TTC549 (cell line): ENCODE measurements at regions not wholly inside any gene's neighbourhood (a gene's known extent, or its start where the extent isn't known, plus 50 kb on each side); places are given as distances from the start of the nearest gene placed in this dataset.
"Not testable (repeated sequence)": the region's sequence is repeated elsewhere in the genome, so short reads cannot be mapped to it uniquely, and the experiment has no call there.

Experiments
- FAIRE-seq: peaks from 2 replicates; lab custom pipeline; 2012; peaks lifted over from hg19 to GRCh38; lab: Jason Lieb, UNC

DNA sequence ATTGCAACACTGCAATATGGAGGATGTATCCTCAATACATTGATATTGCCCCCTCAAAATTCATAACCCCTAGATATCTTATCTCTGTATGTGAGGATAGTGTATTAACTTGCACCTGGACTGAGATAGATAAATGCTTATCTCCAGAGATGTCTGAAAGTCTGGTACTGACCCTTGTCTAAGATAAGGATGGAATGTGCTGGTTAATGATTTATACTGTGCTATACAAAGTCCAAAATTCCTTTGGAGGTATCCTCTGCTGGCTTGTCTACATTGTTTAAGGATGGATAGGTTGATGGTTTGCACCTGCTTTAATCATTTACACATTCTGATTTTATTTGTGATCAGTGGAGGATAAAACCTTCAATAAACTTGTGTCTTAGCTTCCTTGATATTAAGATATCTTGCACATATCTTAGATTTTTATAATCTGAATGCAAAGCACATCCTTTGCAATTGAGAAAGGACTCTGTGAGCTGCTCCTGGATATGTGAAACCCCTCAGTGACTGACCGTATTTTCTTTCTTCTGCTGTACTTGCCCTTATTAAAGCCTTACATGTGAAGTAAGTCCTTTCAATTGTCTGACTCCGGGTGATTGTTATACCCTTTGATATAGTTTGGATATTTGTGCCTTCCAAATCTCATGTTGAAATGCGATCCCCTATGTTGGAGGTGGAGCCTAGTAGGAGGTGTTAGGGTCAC is 430.3 kb upstream of the MAOA start:
- FAIRE-seq, result no peak

DNA sequence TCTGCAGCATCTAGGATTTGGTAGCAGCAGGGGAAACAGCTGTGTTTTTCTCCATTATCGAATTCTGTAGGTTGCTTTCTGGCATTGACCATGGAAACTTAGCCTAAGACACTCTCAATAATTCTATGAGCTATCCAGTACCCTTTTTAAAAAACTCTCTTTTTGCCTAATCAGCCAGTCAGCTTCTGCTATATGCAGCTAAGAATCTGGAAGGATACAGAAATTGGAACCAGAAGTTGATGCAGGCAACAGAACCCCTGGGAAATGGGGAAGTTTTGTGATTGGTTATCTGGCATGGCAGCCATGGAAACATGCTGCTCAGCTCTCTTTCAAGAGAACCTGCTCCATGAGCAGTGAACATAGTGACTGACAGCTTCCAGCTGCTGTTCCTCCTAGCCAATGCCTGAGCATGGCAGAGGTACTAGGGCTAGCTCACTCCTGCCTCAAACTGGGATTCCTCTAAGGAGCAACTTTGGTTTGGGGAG is 417.6 kb upstream of the MAOA start:
- FAIRE-seq, result no peak

DNA sequence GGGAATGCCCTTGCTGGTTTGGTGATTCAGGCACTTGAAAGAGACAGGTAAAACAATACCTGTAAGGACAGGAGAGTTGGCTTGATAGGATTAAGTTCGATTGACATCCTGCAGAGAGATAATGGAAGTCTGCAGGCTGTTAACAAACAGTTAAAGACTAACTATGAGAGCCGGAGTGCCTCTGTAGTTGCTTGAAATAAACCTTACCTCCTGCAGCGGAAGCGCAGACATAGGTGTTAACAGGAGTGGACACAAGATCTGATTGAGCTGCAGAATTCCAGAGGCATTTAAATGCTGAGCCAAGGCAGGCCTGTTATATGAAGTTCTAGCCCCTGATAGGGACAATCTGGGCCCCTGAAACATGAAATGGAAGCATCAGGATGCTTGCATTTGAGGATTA is 416.7 kb upstream of the MAOA start:
- no peak for FAIRE-seq

DNA sequence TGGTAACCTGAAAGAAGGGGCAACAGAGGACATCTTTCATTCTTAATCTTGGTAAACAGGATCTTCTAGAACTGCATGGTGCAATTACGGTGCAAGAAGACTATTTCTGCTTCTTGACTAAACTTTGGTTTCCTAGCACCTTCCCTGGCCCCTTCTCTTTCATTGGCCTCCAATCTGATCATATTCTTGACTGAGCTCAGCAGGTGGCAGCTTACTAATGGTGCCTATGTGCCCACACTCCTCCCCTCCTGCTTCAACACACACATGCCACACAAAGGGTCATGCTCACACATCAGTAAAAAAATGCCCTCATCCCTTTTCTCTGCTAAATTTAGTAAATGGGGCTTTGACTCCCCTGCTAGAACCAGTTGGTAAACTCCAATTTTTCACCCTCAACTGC is 400.5 kb upstream of the MAOA start:
- FAIRE-seq, result no peak

DNA sequence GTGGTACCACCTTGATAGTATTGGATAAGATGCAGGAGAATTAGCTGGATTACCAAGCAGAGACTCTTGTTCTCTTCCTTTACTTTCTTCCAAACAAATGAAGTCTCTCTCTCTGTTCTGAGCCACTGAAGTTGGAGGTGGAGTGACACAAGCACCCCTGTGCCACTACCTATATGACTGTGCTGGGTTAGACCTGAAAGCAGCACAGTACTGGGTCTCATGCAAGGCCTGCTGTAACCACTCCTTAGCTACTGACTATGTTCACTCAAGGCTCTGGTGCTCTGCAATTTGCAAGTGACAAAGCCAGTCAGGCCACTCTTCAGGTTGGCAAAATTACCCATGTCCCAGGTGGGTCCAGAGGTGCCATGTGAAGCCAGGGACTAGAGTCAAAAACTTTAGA is 389.6 kb upstream of the MAOA start:
- no peak for FAIRE-seq

DNA sequence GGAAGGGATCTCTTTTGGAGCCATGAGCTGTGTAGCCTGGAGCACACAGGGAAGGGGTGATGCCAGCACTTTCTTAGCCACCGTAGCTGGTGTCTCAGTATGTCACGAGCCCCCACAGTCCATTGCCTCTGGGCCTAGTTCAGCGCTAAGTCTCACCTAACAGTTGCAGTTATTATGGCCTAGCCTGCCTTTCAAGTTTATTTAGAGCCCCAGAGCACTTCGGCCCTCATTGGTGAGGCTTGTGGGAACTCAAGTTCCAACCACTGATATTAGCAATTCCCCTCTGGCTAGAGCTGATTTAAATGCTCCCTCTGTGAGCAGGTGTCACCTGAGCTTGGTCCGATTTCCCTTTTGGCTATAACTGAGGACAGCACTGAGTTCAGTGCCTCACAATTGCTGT is 388.4 kb upstream of the MAOA start:
- no peak for FAIRE-seq

DNA sequence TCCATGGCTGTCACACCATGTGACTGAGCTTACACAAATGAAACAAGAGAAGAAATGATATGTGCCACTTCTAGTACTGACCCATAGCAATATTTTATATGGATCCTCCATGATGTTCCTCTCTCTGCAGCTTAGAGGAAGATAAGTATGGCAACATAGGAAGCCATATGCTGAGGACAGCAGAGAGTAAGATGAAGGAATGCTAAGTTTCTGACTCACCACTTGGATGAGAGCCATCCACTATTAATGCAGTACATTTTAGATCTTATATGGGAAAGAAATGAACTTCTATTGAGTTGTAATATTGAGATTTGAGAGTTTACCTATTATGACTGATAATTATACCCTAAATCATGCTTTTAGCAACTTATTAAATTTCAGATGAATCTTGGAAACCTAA is 386.9 kb upstream of the MAOA start:
- no peak for FAIRE-seq

DNA sequence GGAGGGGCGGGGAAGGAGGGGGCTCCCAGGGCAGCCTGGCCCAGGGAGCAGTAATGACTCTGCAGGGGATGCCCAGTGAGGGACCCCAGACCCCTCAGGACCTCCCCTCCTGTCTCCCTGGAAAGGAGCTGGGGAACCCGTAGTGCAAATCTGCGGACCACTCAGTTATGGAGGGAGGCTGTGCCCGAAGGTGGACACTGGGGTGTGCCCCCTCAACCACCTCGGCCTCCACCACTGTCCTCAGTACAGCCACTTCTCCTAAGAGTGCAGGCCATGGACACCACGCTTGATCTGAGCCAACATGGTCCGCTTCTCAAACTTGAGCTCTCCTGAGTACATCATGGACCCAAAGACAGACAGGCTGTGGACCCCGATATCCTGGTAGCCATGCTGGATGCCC is 378.2 kb upstream of the MAOA start:
- no peak for FAIRE-seq

DNA sequence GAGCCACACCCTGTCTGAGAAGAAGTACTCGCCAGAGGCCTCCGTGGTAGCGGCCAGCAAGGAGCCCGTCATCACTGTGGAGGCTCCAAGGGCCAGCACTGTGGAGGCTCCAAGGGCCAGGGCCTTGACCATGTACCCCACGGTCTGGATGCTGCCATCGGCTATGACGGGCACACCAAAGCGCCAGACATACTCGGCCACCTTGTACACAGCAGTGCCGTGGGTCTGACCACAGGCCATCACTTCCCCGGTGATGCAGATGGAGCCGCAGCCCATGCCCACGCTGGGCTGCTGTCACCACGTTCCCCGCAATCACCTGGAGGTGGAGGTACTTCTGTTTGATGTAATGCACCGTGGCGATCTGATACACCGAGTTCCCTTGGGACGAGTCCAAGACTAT is 377.7 kb upstream of the MAOA start:
- FAIRE-seq, result no peak

DNA sequence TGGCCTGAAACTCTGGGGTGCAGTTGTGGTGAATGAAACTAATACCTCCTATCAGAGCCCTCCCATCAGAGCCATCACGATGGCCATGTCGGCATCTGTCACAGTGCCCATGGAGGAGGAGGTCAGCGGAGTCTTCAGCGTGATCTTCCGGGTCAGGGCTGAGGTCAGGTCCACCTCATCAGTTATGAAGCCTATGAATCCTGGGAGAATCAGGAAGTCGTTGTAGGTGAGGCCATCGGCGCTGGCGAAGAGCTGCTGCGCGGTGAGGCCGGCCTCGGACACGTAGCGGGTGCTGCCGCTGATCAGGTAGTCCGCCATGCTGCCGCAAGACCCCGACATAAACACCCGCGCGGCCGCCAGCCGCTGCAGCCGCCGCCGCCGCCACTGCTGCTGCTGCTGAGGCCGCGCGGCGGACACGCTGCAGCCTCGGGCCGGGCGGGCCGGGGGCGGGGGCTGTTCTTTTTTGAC is 376.7 kb upstream of the MAOA start:
- no peak for FAIRE-seq

DNA sequence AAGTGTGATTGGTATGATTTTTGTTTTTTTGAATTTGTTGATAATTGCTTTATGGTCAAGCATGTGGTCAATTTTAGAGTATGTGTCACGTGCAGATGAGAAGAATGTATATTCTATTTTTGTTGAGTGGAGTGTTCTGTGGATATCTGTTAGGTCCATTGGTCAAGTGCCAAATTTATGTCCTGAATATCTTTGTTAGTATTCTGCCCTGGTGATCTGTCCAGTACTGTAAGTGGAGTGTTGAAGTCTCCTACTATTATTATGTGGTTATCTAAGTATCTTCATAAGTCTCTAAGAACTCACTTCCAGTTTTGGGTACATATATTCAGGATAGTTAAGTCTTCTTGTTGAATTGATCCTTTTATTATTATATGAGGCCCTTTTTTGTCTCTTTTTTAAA is 372.9 kb upstream of the MAOA start:
- no peak for FAIRE-seq

DNA sequence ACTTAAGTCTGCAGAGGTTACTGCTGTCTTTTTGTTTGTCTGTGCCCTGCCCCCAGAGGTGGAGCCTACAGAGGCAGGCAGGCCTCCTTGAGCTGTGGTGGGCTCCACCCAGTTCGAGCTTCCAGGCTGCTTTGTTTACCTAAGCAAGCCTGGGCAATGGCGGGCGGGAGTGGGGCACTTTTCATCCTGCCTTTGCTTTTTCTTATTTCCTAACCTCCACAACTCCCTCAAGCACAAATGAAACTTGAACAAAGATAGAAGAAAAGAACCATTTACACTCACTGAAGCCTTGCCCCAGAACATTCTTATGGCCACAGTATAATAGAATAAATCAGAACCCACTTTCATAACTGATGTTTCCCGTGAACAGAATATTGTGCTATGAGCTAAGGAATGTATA is 344.5 kb upstream of the MAOA start:
- FAIRE-seq, result not testable (repeated sequence)

DNA sequence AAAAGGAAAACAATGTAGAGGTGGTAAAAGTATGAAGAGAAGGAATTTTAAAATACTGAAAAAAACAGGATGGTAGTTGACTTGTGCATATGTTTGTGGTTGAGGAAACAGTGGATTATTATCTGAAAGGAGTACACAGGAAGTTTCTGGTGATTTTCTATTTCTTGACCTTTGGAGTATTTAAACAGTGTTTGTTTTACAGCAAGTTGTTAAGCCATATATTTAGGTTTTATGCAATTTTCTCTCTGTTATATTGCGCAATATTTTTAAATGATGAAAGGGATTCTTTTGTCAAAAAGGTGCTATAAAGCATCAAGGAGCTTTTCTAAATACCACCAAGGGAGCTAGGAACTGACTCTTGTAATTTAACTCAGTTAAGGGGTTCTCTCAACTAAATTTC is 343.1 kb upstream of the MAOA start:
- no peak for FAIRE-seq

DNA sequence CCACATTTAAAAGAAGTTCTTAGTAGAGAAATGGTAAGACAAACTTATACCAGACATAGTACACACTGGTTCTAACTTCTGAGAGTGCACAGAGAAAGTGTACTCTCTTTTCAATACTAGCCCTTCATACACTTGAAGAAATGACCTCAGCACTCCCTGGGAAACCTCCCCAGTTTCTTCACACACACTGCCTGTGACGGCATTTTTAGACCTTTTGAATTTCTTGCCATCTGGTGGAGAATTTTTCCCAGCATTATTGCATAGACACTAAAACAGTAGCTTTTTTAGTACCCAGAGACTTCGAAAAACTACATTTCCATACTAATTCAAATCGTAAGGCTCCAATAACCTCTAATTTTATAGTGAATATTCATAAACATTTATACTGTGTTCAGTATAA is 341.6 kb upstream of the MAOA start:
- FAIRE-seq, result no peak

DNA sequence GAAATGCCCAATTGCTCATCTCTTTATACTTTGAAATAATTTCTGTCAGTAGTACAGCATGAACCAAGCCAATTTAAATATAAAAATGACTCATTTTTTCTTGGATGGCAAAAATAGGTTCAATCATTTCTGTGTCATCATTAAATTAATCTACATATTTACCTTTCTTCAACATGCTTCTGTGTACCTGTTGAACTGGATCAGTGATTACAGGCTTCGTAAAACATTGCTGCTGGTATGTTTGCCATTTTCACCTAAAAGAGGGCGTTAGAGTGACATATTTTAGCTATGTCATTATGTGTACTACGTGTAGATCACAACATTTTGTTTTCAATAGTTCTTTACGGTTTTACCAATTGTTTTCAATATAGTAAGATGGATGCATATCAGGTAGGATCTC is 340.5 kb upstream of the MAOA start:
- no peak for FAIRE-seq

DNA sequence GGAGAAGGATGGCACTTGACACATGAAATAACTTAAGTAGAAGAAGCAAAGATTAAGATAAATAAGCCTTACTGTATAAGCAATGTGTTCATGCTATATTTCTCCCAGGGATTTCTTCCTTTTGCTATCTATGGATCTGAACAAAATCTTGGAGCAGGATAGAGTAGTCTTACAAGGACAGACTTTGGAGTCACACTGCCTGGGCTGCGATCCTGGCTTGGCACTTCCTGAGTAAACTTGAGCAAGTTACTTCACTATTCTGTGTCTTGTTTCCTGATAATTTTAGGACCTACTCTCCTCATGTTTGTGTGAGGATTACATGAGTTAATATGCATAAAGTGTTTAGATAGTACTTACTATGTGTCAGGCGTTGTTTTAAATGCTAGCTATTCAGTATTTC is 340.0 kb upstream of the MAOA start:
- no peak for FAIRE-seq

DNA sequence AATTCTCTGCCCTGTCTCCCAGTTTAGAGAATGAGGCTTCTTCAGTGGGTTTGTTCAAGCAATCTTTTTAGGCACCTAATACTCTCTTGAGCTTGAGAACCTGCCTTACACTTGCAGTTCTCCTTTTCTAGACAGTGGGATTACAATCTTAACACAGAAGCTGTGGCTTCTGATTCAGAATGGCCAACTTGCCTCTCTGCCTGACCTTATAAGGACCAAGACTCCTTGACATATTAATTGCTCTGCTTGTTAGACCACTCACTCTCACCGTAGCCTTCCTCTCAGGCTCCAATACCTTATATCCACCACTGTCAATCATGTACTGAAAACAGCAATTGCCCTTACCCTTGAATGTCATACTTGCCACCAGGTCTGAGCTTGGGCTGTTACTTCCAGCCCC is 338.7 kb upstream of the MAOA start:
- no peak for FAIRE-seq

DNA sequence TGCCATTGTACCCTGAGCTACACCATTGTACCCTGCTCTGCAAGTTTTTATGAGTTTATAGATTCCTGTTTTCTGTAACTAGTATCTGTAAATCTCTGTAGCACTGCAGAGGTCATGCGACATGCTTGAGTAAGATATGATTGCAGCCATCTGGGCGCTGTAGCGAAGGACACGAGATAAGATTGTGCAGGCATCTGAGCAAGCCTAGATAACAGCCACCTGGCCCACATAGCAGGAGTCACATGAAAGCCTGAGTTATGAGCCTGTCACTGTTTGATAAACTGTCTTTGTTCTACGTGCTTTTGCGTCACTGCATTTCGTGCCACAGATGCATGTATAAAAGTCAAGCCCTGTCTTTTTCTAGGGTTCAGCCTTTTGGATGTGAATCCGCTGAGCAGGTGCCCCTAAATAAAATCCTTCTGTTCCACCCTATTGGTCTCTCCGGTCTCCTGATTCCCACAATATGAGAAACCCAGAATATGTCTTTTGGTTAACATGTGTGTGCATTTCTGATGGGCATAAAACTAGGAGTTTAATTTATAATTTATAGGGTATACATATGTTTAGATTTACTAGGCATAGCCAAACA is 327.6 kb upstream of the MAOA start:
- FAIRE-seq, result no peak

DNA sequence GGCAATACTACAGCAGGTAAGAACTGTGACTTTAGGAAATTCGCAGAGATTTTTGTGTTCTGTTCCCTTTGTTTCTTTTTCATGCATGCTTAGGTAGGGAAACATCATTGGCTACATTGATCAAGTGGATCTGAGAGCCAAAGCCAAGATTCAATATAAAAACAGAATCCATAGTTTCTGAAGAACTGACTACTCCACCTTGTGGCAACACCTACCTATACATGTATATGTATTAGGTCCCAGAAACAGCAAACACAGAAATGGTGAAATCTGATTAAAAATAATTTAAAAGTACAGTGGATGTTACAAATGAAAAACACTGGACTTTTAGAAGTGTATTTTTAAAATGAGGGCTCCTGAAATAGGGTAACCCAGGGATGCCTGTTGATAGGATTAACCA is 322.6 kb upstream of the MAOA start:
- FAIRE-seq, result no peak

DNA sequence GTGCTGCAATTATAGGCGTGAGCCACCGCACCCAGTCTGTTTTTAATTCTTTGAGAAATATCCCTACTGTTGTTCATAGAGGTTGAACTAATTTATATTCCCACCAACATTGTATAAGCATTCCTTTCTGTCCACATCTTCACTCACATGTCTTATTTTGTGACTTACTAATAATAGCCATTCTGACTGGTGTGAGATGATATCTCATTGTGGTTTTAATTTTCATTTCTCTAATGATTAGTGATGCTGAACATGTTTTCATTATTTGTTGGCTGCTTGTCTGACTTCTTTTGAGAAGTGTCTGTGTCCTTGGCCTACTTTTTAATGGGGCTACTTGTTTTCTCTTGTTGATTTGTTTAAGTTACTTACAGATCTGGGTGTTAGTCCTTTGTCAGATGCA is 310.9 kb upstream of the MAOA start:
- no peak for FAIRE-seq

DNA sequence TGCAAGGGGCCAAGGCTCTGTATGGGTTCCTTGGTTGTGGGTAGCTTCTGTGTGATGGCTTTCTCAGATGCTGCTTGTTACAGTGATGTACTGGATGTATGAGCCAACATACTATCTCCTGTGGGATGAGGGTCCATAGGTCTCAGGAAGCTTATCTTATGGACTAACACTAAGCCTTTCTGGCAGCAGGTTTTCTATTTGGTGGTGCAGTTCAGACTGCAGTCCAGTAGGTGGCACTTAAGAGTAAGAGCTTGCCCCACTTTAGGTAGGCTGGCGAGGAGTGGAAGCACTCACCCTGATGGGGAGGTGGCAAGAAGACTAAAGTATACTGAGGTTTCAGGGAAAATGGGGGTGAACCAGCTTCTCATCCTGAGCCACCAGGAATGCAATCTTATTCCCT is 306.7 kb upstream of the MAOA start:
- FAIRE-seq, result no peak

DNA sequence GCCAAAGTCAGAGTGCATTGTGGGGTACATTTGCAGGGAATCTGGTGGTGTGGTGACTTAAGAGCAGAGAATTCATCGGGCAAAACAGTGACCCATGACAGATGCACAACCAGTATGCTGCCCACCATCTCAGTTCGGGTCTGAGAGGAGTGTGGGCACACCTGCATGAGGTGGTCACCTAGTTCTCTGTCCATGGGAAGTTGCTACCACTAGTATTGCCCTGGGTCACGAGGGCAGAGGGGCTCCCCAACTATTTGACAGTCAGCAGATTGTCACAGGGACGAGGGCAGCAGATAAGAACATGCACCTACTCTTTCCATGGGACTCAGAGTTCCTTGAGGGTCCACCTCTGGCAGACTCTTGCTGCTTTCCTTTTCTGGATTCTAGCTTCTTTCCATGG is 305.2 kb upstream of the MAOA start:
- FAIRE-seq, result no peak

DNA sequence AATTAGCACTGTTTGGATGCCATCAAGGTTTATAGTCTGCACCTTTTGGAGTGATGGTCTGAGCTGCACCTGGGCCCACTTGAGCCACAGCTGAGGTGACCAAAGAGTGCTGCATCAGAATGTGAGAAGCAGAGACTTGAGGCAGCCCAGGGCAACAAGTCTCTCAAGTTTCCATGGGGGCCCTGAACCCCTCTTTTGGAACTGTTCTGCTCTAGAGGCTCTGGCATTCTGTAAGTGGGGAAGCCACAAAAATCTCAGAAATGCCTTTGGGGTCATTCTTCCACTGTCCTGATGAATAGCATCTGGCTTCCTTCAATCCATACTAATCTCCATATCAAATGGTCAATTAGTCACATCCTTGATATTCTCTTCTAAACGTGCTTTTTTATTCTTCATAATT is 298.4 kb upstream of the MAOA start:
- FAIRE-seq, result no peak

DNA sequence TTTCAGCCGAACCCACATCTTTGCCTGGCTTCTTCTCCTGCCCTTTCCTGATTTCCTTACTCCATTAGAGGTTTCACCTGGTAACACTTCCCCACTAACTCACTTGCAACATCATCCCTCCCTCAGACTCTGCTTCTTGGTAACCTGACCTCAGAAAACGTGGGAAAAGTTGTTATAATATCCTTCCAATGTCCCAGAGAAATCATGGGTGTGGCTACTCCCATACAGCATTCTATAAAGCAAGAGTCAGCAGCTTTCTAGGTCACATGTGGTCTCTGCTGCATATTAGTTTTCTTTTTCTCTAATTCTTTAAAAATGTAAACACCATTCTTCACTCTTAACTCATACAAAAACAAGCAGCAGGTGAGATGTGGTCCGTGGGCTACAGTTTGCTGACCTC is 283.1 kb upstream of the MAOA start:
- no peak for FAIRE-seq
